Esophagus mucosa (tissue), 1 donor: ENCODE measurements at regions not wholly inside any gene's neighbourhood (a gene's known extent, or its start where the extent isn't known, plus 50 kb on each side); places are given as distances from the start of the nearest gene placed in this dataset.
"Not testable (repeated sequence)": the region's sequence is repeated elsewhere in the genome, so short reads cannot be mapped to it uniquely, and the experiment has no call there.

Experiments
- ATAC-seq: fragments of 200-7000 bp; cut with Tn5 transposase; one replicate; pipeline ENCODE4 v1.9.1; 2020
- donor health status: DM: yes; HTN: yes; CAD: no.

- ATAC-seq = no peak
These were observed 63.5 kb downstream of the PCDH18 start for GRCh38 chr4:137468836-137469235.

- no peak for ATAC-seq
These were observed 64.8 kb downstream of the PCDH18 start for GRCh38 chr4:137467537-137467936.

GRCh38 chr4:137463377-137464003 is 68.8 kb downstream of the PCDH18 start:
- no peak for ATAC-seq

- ATAC-seq = no peak
These were observed 76.5 kb downstream of the PCDH18 start for GRCh38 chr4:137455647-137456321.

DNA sequence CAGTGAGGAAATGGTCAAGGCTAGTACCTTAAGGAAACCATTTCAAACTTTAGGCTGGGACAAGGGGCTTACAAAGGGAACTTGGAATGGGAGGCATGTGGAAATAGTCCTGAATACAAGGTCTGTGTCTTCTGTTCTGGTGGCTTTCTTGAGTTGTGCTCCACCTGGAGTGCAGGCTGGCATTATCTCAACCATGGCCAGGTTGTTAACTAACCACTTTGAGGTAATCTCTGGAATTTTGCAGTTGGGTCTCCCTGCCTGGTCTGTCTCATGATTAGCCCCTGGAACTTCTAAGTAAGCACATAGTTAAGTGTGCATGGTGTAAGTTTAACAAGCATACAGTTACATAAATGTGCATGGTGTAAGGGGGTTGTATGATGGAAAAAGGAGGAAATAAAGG is 77.5 kb downstream of the PCDH18 start:
- no peak for ATAC-seq

GRCh38 chr4:137452799-137453198 is 79.5 kb downstream of the PCDH18 start:
- no peak for ATAC-seq

GRCh38 chr4:137451172-137451825 is 81.0 kb downstream of the PCDH18 start:
- no peak for ATAC-seq

GRCh38 chr4:137448402-137448801 is 83.9 kb downstream of the PCDH18 start:
- ATAC-seq = no peak

GRCh38 chr4:137446071-137446470 is 86.2 kb downstream of the PCDH18 start:
- no peak for ATAC-seq

- no peak for ATAC-seq
These were observed 89.1 kb downstream of the PCDH18 start for GRCh38 chr4:137443031-137443800.

GRCh38 chr4:137432446-137433311 is 99.6 kb downstream of the PCDH18 start:
- ATAC-seq = no peak

GRCh38 chr4:137430171-137430570 is 102.1 kb downstream of the PCDH18 start:
- ATAC-seq = no peak

GRCh38 chr4:137427411-137427810 is 104.9 kb downstream of the PCDH18 start:
- ATAC-seq = no peak

GRCh38 chr4:137425281-137425680 is 107.0 kb downstream of the PCDH18 start:
- no peak for ATAC-seq

DNA sequence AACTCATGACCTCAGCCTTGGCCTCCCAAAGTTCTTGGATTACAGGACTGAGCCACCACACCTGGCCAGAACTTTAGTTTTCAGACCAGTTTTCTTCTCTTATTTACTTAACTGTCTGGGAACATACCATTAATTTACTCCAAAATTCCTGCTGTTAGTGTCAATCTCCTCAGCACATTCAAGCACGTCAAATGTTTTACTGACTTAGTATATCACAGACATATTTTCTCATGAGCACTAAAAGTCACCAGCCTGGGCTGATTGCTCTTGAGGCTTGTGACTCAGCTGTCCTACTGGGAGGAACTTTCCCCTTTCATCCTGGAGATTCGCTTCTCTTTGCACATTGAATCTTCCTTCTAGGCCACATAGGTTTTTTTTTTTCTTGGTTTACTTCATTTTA is 109.6 kb downstream of the PCDH18 start:
- ATAC-seq = no peak

- no peak for ATAC-seq
These were observed 110.5 kb downstream of the PCDH18 start for GRCh38 chr4:137421796-137422195.

GRCh38 chr4:137420901-137421396 is 111.3 kb downstream of the PCDH18 start:
- no peak for ATAC-seq

- no peak for ATAC-seq
These were observed 114.6 kb downstream of the PCDH18 start for GRCh38 chr4:137417676-137418075.

GRCh38 chr4:137414802-137415201 is 117.5 kb downstream of the PCDH18 start:
- ATAC-seq = no peak

DNA sequence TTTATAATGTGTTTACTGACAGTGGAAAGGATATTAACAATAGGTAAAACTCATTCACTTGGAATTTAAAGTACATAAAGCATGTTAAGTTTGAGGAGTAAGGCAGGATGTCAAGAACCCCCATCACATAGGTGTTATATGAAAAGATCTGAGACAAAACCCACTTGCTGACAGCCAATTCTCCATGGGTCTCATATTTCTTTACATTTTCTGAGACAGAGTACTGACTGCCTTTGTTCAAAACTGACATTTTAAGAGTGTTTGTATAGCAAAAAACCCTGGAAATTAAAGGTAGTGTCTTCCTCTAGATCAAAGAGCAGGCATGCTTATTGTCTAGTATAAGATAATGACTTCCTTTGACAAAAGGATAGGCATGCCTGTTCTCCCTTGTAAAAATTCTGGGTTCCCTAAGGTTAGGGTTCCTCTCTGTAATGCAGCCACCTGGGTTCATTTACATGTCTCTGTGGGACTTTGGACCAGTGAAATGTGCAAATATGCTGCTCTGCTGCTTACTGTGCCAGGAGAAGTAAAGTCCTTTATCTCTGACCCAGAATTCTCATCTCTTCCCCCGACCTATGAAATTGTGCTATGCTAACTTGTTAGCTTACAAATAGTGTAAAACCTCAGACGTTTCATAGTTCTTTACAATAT is 123.6 kb downstream of the PCDH18 start:
- ATAC-seq = no peak

DNA sequence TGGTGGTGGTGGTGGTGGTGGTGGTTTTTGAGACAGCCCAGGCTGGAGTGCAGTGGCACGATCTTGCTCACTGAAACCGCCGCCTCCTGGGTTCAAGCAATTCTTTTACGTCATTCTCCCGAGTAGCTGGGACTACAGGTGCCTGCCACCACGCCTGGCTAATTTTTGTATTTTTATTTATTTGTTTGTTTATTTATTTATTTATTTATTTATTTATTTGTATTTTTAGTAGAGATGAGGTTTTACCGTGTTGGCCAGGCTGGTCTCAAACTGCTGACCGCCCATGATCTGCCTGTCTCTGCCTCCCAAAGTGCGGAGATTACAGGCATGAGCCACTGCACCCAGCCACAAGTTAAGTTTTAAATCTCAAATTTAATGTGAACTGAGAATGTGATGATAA is 126.5 kb downstream of the PCDH18 start:
- ATAC-seq = not testable (repeated sequence)

DNA sequence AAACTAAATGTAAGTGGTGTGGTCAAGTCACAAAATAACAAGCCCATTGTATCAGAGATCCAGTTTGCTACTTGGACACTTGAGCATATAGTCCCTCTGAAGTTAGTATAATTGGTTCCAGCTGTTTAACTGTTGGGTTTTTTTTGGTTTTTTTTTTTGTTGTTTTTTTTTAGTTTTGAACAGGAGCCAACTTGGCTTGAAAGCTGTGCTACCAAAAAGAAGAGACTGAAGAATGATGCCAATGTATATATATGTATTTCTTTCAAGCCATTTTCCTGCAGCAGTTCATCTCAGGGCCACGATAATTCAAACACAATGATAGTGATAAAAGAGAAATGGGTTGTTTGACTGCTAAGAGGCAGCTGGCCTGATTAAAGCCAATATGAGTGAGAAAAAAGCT is 138.3 kb downstream of the PCDH18 start:
- ATAC-seq = no peak
